Medulla oblongata (tissue), 1 donor: ENCODE measurements at regions not wholly inside any gene's neighbourhood (a gene's known extent, or its start where the extent isn't known, plus 50 kb on each side); places are given as distances from the start of the nearest gene placed in this dataset.

Source experiments
- DNase-seq: peaks from one replicate; pipeline ENCODE4 v3.0.0-alpha.2; 2015; ENCODE audit errors: extremely low spot score

DNA sequence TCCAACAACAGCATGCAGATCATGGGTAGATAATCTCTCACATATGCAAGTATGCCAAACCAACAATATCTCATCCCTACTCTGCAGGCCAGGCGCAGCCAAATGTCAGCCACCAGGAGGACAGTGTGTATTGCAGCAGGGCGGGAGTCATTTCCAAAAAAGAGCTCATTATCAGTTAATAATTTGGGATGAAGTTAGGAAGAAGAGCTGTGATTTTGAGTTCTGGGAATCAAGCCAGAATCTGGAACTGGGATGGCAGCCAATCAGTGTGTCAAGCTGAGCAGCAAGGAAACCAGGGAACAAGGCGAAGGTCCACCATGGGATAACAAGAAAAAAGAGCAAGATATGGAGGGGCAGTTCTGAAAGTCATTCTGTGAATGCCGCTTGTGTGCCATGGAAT is 88.2 kb upstream of the CAMK2D start:
- DNase-seq: peak; percentile 33

DNA sequence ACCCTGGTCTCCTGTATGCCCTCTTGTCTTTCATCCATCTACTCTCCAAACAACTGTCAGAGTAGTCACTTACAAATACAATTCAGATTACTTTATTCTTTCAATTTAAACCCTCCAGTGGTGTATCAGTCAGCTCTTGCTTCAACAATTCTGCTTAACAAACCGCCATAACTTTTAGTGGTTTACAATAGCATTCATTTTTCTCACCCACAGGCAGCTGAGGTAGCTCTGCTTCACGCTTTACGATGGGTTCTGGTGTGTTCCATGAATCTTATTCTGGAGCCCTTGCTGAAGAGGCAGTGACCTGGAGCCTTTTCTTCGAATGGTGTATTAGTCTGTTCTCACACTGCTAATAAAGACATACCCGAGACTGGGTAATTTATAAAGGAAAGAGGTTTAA is 86.2 kb upstream of the CAMK2D start:
- no peak for DNase-seq

DNA sequence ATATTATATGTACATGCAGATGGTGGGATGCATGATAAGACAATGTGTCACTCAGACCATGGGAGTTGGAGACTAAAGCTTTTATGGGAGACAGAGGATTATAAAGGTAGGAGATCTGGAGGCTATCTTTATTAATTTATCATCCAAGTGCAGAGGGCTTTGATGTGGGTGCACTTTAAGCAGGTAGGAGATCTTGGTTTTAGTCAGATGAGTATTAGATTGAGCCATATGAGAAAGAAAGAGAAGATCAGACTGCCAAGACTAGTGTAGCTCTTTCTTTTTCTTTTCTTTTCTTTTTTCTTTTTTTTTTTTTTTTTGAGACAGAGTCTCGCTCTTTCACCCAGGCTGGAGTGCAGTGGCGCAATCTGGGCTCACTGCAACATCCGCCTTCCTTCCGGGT is 84.9 kb upstream of the CAMK2D start:
- no peak for DNase-seq

DNA sequence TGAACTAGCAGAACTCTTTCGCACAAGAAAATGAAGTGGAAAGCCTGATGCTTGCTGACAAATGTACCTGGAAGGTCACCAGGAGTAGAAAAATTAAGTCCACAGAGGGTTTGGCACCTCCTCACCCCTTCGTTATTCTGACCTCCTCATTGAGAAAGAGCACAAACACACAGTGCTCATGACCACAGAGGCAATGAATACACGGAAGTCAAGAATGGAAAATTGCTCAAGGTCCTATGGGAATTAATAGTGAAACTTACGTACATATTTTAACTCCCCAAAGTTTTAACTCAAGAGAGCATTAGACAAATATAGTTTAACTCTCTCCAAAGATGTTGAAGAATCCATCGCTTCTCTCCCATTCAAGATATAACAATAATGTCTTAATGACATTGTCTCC is 83.6 kb upstream of the CAMK2D start:
- DNase-seq: no peak

DNA sequence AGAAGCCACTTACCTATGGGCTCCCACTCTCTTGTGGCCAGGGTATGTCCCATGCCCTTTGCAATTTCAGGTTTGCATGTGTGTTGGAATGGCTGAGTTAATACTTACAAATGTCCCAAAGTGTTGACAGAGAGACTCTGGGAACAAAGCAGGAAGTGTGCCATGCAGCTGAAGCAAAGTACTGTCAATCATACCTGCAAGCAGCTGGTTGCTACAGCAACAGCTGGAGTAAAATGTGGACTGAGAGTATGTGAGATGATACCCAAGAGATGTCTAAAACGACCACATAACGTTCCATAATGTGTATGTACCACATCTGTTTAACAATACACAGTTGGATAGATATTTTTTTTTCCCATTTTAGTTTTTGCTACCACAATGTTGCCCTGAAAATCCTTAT is 82.8 kb upstream of the CAMK2D start:
- no peak for DNase-seq

DNA sequence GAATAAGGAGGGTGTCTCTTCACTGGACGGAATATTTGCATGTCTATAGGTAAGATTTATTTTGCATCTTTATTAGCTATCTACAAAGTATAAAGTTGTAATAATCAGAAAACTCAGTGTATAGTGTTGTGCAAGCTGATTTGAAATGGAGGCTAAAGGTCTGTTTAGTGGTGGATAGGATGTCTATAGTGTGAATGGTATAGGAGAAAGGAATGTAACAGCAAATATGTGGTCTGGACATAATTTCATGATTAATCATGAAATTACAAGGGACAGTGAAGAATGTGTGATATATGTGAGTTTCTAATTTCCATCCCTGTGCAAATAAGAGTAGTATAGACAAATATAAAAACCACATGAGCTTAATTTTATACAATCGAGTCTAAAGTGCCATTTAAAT is 79.3 kb upstream of the CAMK2D start:
- DNase-seq: no peak

DNA sequence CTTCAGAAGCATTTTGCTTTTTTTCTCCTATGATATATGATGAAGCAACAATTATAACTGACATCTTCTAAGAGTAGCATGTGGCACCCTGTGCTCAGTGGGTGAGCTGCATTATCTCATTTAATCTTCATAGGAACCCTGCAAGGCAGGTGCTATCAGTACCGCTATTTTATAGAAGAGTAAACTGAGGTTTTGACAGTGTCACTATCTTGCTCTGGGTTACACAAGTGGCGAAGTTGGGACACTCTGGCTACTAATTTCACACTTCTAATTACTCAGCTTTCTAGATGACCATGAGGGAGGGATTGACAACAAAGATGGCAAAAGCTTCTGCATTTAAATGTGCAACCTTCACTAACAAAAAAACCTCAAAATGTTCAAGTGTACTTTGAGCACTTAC is 76.9 kb upstream of the CAMK2D start:
- no peak for DNase-seq

DNA sequence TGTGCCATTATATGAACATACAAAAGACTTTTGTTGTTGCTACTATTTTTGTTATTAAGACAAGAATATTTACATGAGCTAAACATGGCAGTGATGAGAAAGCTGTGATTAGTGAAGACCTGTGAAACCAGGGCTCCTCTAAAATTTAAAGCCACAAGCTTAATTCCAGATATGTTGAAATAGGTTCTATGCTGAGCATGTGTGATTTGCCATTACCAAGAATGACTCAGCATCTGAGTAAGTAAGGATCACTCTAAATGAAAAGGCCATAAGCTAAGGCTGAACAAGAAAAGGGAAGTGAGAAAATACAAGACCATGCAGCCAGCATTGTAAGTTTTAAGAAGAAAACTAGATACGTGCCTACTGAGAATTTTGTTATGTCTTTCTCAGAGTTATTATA is 75.9 kb upstream of the CAMK2D start:
- DNase-seq: peak; percentile 66

DNA sequence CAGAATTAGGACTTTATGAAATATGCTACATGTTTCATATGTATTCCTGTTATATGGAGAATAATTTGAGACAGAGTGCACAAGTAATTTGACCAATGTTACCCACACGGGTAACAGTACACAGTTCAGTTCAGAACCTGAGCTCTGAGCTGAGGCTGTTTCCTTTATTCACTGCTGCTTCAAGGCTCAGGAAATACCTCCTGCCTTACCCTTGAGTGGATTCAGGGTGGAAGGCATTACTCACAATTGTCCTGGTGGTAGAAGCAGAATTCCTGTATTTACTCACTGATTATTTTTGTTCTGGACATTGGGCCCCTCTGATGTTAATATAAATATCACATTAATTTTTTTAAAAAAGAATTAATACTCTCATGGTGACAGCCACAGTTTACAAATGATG is 73.5 kb upstream of the CAMK2D start:
- DNase-seq: no peak

DNA sequence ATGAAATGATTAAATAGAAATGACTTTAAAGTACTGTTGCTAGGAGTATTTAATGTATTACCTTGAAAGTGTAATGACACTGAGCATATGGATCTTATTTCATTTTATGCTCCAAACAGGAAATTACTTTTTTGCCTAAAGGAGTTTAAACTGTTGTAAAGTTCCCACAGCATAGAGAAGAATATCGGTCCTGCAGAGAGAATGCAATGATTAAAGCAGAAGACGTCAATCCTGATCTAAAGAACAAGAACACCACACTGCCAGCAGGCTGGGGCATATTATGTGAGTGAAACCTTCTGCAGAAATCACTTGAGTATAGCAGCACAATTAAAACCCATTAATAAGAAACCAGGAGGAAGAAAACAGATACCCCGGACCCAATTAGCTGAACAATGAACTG is 72.8 kb upstream of the CAMK2D start:
- no peak for DNase-seq

DNA sequence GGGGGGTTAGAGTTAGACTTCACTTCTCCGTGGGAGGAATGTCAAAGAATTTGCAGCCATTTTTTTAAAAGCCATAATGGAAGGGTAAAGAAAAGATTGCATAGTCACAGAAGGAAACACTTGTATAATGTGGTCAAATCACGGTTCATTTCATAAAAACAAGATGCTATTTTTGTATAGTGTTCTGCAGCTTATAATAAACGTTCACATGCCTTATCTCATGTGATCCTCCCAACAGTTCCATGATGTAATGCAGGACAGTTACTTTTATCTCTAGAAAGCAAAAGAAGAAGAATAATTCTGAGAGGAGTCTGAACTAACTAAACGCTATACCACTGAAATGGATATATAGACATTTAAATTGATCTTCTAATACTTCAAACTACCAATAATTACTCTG is 71.3 kb upstream of the CAMK2D start:
- no peak for DNase-seq

DNA sequence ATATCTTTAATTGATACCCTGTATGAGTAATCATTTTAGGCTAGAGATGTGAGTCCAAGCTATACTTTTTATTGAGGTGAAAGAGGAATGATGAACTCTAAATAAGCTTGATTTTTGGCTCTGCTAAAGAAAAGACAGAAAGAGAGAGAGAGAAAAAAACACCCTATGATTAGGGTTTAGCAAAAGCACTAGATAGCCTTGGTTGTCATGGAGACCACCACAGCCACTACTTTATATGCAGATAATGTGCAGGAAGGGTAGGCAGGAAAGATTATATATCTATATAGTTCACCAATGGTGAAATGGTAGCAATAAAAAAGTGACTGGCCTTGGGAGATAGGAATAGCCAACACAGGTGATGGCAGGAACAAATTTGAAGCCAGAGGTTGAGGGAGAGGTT is 69.9 kb upstream of the CAMK2D start:
- no peak for DNase-seq

DNA sequence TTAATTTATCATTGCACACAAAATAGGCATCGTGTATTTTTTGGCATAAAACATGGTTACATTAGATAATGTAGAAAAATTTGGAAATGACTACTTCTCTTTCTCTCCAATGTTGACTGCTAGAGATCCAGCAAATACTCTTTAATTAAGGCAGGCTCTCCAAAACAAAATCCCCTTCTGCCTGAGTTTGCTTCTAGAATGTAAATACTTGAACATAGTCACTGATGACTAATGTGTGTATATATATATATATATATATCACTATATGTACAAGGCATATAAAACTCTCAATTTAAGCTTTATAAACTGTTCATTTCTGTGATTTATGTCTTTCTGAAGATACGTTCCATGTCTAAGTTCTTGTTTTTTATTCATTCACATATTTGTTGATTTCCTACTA is 67.2 kb upstream of the CAMK2D start:
- DNase-seq: no peak

DNA sequence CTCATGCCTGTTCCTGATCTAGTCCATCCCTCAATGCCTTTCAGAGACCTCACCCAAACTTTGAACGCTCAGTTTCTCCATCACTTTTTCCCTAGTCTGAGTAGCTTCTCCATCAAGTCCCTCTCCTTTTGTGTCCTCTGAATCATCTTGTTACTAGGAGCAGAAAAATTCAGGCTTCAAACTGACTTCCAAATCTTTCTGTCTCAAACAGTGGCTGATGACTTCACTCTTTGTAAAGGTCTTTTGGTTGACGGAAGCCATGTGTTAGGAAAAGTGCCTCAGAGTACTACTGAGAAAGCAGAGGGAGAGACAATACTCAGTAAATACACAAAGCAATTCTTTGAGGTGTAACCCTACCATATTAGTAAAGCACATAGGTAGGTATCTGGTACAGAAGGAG is 65.7 kb upstream of the CAMK2D start:
- no peak for DNase-seq

DNA sequence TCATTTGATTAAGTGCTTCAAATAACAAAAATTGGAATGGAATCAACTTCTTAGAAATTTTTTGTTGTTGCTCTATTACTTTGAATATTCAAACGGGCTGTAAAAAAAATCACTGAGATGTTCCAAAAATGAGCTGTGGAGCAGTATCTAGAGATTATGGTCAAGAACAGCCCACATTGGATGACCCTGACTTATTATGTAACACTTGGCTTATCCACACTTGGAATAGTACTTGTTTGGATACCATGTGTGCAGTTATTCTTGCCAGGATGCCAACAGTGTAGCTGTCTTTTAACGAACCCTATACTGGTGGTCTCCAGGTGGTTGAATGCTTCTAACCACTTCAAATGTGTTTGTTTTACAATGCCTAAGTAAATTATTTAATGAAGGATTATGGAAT is 64.9 kb upstream of the CAMK2D start:
- DNase-seq: no peak

DNA sequence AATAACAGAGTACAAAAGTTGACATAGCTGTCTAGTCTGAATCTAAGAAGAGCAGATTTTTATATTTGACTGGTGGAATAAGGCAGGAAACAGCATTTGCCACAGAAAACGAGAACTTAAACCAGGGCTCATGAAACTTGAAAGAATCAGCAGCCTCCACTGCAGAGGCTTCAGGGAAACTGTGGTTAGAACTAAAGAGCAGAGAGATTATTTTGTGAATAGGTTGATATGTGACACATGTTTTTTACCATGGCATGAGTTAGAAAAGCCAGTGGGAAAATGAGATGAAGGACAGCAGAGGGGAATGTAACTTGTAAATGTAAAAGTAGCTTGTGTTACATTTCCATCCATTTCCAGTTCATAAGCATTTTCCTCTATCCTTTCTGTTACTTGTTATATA is 63.7 kb upstream of the CAMK2D start:
- peak; percentile 62 for DNase-seq

DNA sequence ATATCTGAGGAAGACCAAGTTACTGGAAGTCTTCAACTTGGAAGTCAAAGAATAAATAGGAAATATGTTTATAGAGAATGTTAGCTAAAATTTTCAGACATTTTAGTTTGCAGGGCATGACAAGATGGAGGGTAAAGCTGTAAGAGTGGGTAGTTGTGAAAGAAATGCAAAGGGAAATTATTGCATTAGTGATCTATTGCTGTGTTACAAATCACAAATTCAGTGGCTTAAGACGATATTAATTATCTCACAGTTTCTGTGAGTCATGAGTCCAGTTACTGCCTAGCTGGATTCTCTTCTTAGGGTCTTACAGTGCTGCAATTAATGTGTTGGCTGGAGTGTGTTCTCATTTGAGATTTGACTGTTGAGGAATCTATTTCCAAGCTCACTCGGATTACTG is 62.9 kb upstream of the CAMK2D start:
- no peak for DNase-seq

DNA sequence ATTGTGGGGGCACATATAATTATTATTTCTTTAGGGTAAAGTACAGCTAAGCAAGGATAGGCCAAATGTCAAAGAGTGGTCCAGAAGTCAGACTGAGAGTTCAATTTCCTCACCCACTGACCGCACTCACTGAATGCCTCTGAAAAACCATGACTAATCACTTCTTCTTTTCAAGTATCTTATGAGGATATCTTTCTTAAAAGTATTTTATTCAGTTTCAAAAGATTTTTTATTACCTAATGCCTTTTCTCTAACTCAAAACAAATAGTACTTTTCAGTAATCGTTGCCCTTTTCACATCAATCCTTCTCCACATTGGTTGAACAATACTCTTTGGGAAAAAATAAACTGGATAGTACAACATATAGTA is 61.7 kb upstream of the CAMK2D start:
- DNase-seq: peak; percentile 43

DNA sequence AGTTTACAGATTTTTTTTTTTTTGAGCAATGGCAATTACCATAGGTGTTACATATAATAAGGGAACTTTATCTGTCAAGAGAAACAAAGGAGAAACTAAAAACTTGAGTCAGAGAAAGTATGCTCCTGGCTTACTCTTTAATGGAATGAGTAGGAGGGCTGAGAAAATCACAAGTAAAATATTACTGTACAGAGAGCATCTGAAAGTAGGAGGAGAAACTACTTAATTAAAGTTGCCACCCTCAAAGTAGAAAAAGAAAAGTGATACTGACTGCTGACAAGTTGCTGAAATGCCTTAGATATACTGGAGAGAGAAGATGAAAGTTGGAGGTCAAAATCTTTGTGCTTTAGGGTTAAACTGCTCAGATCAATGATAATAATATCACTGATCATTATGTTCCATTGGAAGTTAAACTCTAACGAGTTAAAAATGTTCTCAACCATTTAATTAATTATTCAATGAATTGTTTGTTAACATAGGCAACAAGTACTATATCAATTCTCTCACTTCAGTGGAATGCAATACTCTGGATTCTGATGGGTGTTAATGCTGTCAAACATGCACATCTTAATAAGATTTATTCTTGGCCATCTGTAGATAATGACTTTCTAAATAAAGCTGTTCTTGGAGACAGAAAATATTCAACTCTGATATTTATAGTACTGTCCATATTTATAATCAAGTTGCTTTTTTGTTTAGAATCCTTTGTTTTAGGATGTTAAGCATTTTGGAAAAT is 61.2 kb upstream of the CAMK2D start:
- DNase-seq: no peak

DNA sequence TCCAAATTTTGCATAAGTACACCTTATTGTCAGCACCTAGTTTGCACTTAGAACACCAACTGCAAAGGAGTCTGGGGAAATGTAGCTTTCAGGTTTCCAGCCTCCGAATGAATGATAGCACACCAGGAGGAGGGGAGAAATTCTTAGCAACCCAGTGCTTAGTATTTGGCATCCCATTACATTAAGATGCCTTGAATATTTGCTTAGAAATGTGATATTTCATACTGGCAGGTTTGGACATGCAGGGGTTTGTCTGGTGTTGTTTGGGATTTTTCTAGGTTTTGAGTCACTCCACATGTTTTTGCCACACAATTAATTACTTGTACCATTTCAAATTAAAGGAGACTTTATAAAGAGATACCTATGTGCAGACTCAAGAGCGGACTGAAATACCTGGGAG is 60.3 kb upstream of the CAMK2D start:
- DNase-seq: no peak

DNA sequence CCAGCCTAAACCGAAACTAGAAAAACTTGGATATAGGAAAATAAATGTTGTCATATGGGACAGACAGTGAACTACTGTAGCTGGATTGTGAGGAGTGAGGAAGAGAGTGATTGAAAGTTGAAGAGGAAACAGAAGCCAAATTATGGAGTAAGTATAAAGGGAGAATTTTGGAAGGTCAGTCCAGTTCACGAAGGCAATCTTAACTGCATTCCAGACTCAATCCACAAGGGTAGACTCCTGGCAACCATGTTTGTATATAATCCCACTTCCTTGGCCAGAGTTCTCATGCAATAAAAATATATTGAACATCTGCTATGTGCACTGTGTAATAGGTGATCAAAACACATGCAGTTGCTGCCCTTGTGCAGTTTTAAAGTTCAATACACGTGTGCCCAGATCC is 58.6 kb upstream of the CAMK2D start:
- DNase-seq: no peak

DNA sequence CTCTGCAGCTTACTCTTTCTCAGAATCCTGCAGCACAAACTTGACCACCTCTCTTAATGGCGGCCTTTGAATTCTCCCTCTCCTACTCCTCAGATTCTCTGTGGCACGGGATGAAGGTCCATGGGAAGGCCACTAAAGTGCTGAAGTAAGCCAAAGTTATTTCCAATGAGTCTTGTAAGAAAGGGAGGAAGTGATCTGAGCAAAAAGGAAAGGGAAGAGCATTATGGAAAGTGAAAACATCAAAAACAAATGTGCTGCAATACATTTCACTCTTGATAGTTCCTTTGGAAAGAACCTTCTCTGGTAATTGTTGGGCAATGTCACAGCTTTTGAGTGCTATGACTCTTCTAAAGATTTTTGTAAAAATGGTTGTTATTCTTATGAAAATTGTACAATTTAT is 54.3 kb upstream of the CAMK2D start:
- peak; percentile 41 for DNase-seq

DNA sequence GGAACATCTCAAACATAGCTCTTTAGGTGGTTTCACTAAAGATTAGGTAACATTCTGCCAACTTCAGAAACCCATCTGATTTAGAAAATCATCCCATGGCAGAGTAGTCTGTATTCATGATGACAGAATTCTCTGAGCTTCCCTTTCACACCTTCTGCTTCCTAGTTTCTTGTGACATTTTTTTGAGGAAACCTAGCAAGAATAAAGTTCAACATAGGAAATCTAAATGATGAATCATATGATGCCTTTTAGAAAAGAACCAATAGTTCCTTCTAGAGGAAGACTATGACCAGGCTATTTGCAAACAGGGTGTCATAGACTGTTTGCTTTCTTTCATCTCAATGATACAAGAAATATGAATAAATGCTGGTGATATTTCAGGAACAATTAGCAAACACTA is 49.8 kb upstream of the CAMK2D start:
- DNase-seq: no peak
